ENCODE measurements at regions not wholly inside any gene's neighbourhood (a gene's known extent, or its start where the extent isn't known, plus 50 kb on each side); places are given as distances from the start of the nearest gene placed in this dataset.

- Histone ChIP-seq H3K4me3 (no peak overlapping the region), H3K36me3 (replicated peaks in 1 of 2; ENCODE audit: insufficient read depth in 1 of 2, low read depth in 2 of 2) (no peaks in the 10 kb centered on the region), H3K27ac (no peak overlapping the region), H3K4me1 (no peaks in the 10 kb centered on the region), H3K9me3 (no peaks in the 10 kb centered on the region), H3K27me3 (no peaks in the 10 kb centered on the region)
- 54 to 61% methylated on average over 8 of the region's 8 CpGs for WGBS, 2 donors
- TF ChIP-seq POLR2A (IDR thresholded peaks at IDR 0.05): no peak
- TF ChIP-seq CTCF (IDR thresholded peaks at IDR 0.05): no peak
- intact Hi-C loops (cut with DNase I): no loop called here
- ATAC-seq: no peak
- DNase-seq: no peak
Observed at GRCh38 chr16:13305019-13305755, 403.8 kb downstream of the SHISA9 start.

DNA sequence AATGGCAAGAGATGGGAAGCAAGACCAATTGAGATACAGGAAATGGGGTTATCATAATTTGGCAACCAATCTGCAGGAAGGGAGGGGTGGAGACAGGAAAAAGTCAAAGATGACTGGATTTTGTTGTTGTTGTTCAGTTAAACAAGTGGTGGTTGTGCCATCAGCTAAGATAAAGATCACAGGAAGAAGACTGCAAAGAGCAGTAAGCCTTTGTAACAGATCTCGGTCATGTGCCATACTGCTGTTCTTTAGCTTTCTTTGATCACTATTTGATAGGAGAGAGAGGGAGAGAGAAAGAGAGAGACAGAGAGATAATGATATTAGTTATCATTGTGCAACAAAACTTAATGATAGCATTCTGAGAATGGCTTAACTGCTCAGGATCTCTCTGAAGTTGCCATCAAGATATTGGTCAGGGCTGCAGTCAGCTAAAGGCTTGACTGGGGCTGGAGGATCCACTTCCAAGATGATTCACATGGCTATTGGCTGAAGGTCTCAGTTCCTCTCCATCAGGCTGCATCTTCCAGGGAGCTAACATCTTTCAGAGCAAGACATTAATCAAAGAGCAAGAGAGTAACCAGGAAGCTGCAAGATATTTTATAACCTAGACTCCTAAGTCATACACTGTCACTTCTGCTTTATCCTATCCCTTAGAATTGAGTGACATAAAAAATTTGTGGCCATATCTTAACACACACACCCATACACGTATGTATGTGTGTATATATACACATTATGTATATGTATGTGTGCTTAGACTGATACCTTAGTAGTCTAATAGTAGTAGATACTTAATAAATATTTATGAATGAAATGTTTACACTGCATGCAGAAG, 405.0 kb downstream of the SHISA9 start:
- DNase-seq (no peak), ATAC-seq (no peak)
- intact Hi-C loops (cut with DNase I): no loop called here
- Histone ChIP-seq H3K9me3 (no peaks in the 10 kb centered on the region), H3K36me3 (replicated peaks in 1 of 2; ENCODE audit: insufficient read depth in 1 of 2, low read depth in 2 of 2) (no peaks in the 10 kb centered on the region), H3K27me3 (no peaks in the 10 kb centered on the region), H3K4me3 (no peak overlapping the region), H3K27ac (peak overlapping the region in 1 of 4 donors; percentile 25), H3K4me1 (no peaks in the 10 kb centered on the region)
- TF ChIP-seq CTCF (IDR thresholded peaks at IDR 0.05): no peak
- TF ChIP-seq POLR2A (IDR thresholded peaks at IDR 0.05): no peak
- 21 to 33% methylated on average over 2 of the region's 2 CpGs for WGBS, 2 donors

- ATAC-seq: no peak
- Histone ChIP-seq H3K27ac (peak overlapping the region in 1 of 4 donors; percentile 25), H3K27me3 (no peaks in the 10 kb centered on the region), H3K4me3 (no peak overlapping the region), H3K36me3 (replicated peaks in 1 of 2; ENCODE audit: insufficient read depth in 1 of 2, low read depth in 2 of 2) (no peaks in the 10 kb centered on the region), H3K4me1 (no peaks in the 10 kb centered on the region), H3K9me3 (no peaks in the 10 kb centered on the region)
- peak in 1 of 4 donors; percentile 16 for DNase-seq
- intact Hi-C loops (cut with DNase I): no loop called here
- WGBS, 2 donors: 28 to 32% methylated on average over 4 of the region's 4 CpGs
- no peak for TF ChIP-seq POLR2A (IDR thresholded peaks at IDR 0.05)
- TF ChIP-seq CTCF (IDR thresholded peaks at IDR 0.05): no peak
Observed at GRCh38 chr16:13307255-13307654, 405.9 kb downstream of the SHISA9 start.

DNA sequence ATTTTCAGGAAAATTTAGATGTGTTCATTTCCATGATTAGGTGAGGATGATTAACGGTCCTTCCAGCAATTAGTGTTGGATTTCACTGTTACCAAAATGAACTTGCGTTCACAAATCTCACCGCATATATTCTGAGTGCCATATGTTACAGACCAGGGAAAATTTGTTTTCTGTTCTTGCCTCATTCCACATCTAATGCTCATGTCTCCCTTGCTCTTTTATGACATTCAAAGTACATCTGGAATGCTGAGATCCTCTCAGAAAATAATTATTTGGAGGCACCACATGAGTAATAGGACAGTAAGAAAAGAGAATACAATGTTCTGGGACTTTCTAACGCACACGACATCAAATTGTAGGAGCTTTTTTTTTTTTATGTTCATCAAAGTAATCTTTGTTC, 406.5 kb downstream of the SHISA9 start:
- H3K9me3 ChIP-seq: no peaks in the 10 kb centered on the region
- ATAC-seq (no peak), DNase-seq (no peak)
- no peak for TF ChIP-seq CTCF (IDR thresholded peaks at IDR 0.05)
- no peak overlapping the region for H3K4me3 ChIP-seq
- no peaks in the 10 kb centered on the region for H3K36me3 ChIP-seq (replicated peaks in 1 of 2; ENCODE audit: insufficient read depth in 1 of 2, low read depth in 2 of 2)
- intact Hi-C loops (cut with DNase I): no loop called here
- WGBS, 2 donors: 74 to 85% methylated on average over 5 of the region's 5 CpGs
- H3K4me1 ChIP-seq: no peaks in the 10 kb centered on the region
- H3K27ac ChIP-seq: no peak overlapping the region
- no peaks in the 10 kb centered on the region for H3K27me3 ChIP-seq
